HG02885 (cell line): ENCODE measurements at regions not wholly inside any gene's neighbourhood (a gene's known extent, or its start where the extent isn't known, plus 50 kb on each side); places are given as distances from the start of the nearest gene placed in this dataset.
A peak's percentile ranks its signal among the peaks of the same experiment; 100 is the strongest.

ENCODE experiments used
- ATAC-seq: cut with Tn5 transposase; IDR thresholded peaks from one replicate; pipeline ENCODE4 v1.9.1; 2021; ENCODE audit warnings: mild to moderate bottlenecking; ENCODE audit not compliant: unreplicated experiment, poor library complexity

DNA sequence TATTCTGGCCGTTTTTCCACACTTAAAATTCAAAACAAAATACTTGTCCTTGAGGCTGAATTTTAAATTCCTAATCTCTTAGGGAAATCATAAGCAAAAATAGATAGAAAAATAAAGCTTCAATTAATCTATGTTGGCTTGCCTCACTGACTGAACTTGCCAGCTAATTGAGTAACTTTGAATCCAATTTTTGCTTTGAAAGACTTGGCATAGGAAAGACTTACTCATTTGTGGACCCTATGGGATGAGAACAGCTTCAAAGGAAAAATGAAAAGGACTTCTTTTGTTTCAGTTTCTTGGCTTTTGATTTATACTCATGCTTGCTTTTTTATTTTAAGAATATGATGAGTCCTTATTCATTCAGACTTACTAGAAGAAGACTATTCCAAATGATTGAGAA lies 370.7 kb upstream of the RARB start:
- no peak for ATAC-seq

DNA sequence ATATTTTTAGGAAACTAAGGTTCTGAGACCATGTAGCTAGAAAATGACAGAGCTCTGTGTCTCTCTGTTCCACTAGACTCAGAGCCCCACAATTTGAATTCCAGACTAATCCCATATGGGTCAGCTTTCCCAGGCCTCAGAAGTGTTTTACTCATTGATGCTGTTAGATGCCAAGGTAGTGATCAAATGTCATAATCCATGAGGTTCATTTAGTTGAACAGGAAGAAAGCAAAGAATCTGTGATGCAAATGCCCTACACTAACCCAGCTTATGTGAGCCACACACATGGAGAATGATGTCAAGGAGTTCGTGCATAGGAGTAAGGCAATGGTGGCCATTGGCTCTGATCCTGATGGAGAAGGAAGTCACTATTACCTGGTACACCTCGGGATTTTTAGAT lies 363.4 kb upstream of the RARB start:
- no peak for ATAC-seq

DNA sequence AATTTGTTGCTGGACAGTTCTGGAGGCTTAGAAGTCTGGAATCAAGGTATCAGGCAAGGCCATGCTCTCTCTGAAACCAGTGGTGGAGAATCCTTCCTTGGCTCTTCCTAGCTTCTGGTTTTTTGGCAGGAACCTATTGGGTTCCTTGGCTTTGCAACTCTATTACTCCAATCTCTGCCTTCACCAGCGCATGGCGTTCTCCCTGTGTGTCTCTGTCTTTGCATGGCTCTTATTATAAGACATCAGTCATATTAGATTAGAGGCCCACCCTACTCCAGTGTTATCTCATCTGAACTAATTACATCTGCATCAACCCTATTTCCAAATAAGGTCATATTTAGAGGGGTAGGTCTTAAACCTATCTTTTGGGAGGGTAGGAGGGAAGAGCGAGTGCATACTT lies 358.1 kb upstream of the RARB start:
- no peak for ATAC-seq

DNA sequence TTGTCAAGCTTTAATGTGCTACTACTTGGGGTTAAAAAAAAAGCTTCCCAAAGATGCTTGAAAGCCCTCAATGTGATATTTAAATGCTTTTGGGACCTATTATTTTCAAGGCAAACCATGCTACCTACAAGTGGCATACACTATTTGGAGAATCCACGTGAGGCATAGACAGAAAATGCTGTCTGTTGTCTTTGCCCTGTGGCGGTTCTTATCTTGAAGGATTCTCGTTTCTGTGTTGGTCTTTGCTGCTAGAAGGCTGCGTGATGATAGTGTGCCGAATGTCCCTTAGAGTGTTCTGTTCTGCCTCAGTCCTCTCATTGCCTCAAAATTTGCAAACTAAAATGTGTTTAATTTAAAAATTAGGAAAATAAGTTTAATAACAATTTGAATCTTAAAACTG lies 356.2 kb upstream of the RARB start:
- ATAC-seq = no peak

GRCh38 chr3:25073423-25073822 lies 354.6 kb upstream of the RARB start:
- no peak for ATAC-seq

DNA sequence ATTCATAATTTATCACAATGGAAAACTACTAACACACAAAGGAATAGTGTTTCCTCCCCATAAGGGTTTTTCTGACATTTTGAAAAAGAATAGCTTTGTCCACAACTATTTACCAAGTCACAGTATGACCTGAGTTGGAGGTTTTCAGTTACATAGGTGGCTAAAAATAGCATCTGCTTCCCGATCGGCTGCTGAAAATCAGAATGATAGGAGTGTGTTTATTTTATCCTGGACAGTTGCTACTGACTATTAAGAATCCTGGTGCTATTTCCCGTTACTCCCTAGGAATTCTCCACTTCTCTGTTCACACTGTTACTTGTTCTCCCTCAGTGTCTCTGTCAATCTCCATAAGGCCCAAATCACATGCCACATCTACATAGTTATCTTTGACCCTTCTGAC lies 353.9 kb upstream of the RARB start:
- ATAC-seq = no peak

DNA sequence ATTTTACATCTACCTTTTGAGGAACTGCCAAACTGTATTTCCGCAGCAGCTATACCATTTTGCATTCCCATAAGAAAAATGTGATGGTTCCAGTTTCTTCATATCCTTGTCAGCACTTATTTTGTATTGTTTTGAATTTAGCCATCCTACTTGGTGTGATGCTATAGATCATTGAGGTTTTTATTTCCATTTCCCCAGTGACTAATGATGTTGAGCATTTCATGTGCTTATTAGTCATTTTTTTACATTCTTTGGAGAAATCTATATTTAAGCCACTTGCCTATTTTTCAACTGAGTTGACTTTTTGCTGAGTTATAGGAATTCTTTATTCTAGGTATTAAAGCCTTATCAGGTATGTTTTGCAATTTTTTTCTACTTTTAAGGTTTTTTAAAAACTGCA lies 347.6 kb upstream of the RARB start:
- ATAC-seq = no peak

DNA sequence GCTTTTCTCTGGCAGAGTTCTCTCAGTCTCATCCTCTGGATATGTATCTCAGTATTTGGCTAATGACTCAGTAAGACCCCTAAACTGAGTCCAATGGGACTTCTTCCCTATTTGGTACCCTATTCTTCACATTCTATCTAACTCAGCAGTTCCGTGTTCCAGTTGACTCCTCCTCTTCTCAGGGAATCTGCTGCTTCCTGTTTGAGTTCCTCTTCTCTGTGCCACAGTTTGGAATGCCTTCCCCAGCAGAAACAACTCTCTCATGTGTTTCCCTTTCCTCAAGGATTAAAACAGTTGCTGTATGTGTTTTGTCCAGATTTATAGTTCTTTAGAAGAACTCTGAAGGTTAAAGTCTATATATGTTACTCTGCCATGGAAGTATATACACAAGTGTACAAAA lies 344.0 kb upstream of the RARB start:
- no peak for ATAC-seq

DNA sequence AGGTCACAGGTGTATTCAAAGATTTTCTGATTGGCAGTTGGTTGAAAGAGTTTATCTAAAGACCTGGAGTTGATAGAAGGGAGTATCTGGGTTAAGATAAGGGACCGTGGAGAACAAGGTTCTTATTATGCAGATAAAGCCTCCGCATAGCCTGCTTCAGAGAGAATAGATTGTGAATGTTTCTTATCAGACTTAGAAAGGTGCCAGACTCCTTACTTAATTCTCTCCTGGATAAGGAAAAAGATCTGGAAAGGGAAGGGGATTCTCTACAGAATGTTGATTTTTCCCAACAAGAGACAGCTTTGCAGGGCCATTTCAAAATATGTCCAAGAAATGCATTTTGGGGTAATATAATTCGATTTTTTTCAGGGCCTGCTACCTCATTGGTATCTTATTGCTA lies 341.3 kb upstream of the RARB start:
- ATAC-seq = no peak

DNA sequence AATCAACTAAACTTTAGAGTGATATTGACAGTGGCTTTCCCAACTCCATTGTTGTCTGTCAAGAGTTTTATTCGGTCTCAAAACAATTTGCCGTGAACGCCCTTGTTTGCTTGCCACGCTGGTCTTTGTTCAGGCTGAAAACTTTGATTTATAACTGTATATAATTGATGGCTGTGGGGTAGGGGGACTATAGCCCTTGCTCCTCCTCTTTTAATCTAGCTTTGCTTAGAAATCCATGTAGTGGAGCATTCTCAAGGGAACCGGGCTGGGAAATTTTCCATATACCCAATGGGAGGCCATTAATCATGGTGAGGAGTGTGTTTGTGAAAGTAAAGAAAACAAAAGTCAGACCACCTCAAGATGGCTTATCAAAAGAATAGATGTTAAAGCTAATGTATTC lies 339.8 kb upstream of the RARB start:
- no peak for ATAC-seq

- ATAC-seq = no peak
Observed at GRCh38 chr3:25090698-25091453, 337.2 kb upstream of the RARB start.

GRCh38 chr3:25091934-25092333 lies 336.1 kb upstream of the RARB start:
- ATAC-seq = no peak

DNA sequence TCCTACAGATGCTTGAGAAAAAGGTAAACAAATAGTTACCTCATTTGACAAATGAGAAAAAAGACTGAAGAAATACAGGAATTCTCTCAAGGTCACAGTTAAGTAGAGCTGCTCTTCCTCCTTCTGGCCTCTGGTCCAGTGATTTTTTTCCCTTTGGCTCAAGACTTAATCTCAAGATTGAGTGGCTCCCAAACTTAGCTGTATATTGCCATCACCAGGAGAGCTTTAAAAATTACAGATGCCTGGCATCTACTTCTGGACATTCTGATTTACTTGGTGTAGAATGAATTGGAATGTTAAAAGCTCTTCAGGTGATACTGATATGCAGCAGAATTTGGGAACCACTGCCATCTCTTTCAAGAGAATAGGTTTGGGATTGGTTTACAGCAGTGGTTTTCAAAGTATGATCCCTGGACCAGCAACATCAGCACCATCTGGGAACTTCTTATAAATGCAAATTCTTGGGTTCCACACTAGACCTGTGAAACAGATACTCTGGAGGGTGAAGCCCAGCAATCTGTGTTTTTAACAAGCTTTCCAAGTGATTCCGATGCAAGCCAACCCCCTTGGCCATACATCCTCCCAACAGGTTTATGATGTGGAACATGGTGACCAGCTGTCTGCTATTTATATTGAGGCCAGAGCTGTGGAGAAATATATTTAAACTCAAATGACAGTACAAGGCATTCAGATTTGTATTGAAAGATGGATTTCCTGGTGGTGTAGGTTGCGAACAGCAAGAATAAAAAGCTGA lies 333.0 kb upstream of the RARB start:
- no peak for ATAC-seq

DNA sequence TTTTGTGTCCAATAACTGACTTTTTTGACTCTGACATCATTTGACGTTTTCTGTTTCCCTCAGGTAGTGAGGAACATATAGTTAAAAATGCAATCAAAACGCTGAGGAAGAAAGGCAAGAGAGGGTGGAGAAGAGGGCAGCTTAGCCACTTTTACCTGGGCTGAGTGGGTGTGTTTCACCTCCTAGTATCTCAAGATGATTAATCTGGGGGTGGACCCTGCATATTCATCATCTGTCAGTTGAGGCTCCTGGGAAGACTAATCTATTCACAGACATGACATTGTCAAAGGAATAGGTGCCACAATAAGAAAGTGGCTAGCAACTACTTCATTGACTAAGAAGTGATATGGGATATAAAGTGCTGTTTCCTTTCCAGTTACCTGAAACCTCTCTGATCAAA lies 331.5 kb upstream of the RARB start:
- ATAC-seq = no peak

- ATAC-seq = peak; percentile 57
Observed at GRCh38 chr3:25097023-25097422, 331.0 kb upstream of the RARB start.

GRCh38 chr3:25099666-25100065 lies 328.4 kb upstream of the RARB start:
- no peak for ATAC-seq

GRCh38 chr3:25103391-25103790 lies 324.7 kb upstream of the RARB start:
- no peak for ATAC-seq

- ATAC-seq = no peak
Observed at GRCh38 chr3:25107918-25108617, 320.0 kb upstream of the RARB start.

DNA sequence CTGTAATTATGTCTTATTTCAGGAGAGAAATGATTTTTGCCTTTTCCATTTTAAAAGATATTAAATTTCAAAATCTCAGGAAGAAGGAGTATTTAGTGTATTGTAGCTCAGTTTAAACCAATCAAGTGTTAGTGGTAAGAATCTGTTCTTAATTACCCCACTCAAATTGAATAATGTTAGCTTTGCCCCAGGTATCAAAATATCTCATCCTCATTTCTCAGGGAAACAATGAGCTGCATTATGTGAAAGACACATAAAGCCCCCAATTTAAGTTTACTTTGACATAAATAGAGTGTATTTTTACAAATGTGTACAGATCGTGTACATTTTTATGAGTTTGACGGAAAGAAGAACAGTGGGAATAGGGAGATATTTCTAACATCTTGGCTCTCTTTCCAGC lies 317.4 kb upstream of the RARB start:
- ATAC-seq = no peak

- ATAC-seq = no peak
Observed at GRCh38 chr3:25113891-25114290, 314.2 kb upstream of the RARB start.

GRCh38 chr3:25114532-25114931 lies 313.5 kb upstream of the RARB start:
- ATAC-seq = no peak
